Upper lobe of left lung (tissue), 4 donors: ENCODE measurements at regions not wholly inside any gene's neighbourhood (a gene's known extent, or its start where the extent isn't known, plus 50 kb on each side); places are given as distances from the start of the nearest gene placed in this dataset.

ENCODE experiments used
- POLR2AphosphoS5 ChIP-seq, 2 donors: sonication (generic); formaldehyde crosslinking; IDR thresholded peaks; one replicate each; pipeline ENCODE4 v1.5.1; 2017; ENCODE audit warnings: antibody characterized with exemption in 2 of 2
- TF ChIP-seq, protein P1 (sequence below), 6 experiments: fragments of 450-650 bp in 4 of 6; fragments of 200-600 bp in 2 of 6; sonication (generic) in 2 of 6; IDR thresholded peaks; one replicate each; pipeline ENCODE4 v1.5.1; 2016 to 2019; ENCODE audit warnings: antibody characterized with exemption in 6 of 6

DNA sequence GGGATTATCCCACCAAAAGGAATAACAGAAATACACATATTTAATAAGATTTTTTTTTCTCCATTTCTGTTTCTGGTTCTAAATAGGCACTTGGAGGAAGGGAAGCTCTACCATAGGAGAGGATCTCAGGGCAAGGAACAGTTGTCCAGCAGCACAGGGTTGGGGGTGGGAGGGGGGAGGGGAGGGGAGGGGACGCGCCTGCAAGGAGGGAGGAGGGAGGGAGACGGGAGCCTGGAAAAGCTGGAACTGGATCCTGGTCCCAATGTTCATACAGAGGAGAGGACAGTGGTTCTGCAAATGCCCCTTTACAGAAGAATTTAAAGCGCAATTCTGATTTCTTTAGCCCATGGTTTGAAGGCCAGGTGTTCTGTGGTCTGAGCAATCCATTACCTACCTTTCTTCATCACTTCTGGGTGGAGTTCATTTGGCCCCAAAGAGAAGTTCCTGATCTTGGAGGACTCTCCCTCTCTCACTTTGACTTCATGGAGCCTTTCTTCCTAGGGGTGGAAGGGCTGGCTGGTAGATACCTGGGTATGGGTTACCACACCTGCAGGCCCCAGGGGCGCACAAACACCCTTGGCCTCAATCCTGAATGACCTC, 348.9 kb upstream of the NCAM1 start:
- TF ChIP-seq, protein P1, sequence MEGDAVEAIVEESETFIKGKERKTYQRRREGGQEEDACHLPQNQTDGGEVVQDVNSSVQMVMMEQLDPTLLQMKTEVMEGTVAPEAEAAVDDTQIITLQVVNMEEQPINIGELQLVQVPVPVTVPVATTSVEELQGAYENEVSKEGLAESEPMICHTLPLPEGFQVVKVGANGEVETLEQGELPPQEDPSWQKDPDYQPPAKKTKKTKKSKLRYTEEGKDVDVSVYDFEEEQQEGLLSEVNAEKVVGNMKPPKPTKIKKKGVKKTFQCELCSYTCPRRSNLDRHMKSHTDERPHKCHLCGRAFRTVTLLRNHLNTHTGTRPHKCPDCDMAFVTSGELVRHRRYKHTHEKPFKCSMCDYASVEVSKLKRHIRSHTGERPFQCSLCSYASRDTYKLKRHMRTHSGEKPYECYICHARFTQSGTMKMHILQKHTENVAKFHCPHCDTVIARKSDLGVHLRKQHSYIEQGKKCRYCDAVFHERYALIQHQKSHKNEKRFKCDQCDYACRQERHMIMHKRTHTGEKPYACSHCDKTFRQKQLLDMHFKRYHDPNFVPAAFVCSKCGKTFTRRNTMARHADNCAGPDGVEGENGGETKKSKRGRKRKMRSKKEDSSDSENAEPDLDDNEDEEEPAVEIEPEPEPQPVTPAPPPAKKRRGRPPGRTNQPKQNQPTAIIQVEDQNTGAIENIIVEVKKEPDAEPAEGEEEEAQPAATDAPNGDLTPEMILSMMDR (IDR thresholded peaks at IDR 0.05), result no peak
- no peak for TF ChIP-seq POLR2AphosphoS5 (IDR thresholded peaks at IDR 0.05)
